ENCODE measurements at regions not wholly inside any gene's neighbourhood (a gene's known extent, or its start where the extent isn't known, plus 50 kb on each side); places are given as distances from the start of the nearest gene placed in this dataset.

GRCh38 chr22:22814666-22815396, 72.8 kb upstream of the IGLL5 start:
- TF ChIP-seq CTCF (IDR thresholded peaks at IDR 0.05), result no peak
- no peaks in the 10 kb centered on the region for H3K4me1 ChIP-seq (ENCODE audit: low read depth)
- H3K4me3 ChIP-seq, result no peak overlapping the region
- H3K9me3 ChIP-seq, result no peaks in the 10 kb centered on the region
- no peaks in the 10 kb centered on the region for H3K36me3 ChIP-seq (ENCODE audit: low read depth)
- intact Hi-C loops (cut with DNase I, micrococcal nuclease), result no loop called here
- ATAC-seq (no peak), DNase-seq (no peak)

DNA sequence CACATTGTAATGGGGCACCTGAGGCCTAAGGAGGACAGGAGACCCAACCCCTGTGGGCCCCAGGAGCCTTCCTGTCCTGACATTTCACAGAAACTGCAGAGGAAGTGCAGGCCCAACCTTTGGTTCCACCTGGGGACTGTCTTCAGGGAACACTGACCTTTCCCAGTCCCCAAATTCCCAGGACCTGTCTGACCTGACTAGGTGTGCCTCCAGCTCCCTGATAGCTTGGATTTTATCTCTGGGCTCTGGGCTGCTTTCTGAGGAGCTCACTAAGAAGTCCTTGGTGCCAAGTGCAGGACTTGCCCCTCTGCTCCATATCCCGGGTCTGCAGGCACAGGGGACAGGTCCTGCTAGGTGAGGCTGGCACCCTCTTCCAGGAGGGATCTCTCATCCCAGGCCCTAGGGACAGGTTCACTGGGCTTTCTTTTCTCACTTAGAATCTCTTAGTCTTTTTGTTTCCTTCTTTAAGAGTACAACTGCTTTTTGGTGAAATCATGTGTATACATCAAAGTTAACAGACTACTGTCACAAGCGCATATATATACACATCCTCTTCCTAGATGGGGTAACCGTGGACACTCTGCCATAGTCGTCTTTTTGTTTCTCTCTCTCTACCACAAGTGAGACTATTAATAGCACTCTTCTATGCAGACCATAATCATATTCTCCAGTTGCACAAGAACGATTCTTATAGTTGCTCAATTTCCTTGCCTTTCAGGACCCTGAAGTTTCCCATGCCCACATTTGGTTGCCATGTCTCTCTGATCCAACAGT, 72.0 kb upstream of the IGLL5 start:
- no peak overlapping the region for H3K4me3 ChIP-seq
- no peaks in the 10 kb centered on the region for H3K4me1 ChIP-seq (ENCODE audit: low read depth)
- no peaks in the 10 kb centered on the region for H3K9me3 ChIP-seq
- intact Hi-C loops (cut with DNase I, micrococcal nuclease), result no loop called here
- TF ChIP-seq CTCF (IDR thresholded peaks at IDR 0.05), result no peak
- no peaks in the 10 kb centered on the region for H3K36me3 ChIP-seq (ENCODE audit: low read depth)
- DNase-seq, result no peak
- ATAC-seq, result no peak

DNA sequence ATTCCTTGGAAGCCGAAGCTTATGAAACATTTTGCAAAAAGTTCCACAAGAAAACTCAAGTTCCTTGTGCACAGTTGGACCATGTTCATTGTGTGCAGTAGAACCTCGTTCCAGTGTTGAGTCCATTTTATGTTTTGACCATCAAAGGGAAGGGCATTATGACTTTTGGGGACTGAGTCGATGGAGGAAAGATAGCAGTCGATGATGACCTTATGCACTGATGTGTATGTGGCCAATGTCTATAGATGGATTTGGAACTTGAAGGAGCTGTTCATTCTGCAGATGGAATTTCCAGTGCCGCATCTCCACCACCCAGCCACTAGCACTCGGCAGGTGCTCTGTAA, 71.5 kb upstream of the IGLL5 start:
- Histone ChIP-seq H3K36me3 (ENCODE audit: low read depth) (no peaks in the 10 kb centered on the region), H3K4me3 (no peak overlapping the region), H3K4me1 (ENCODE audit: low read depth) (no peaks in the 10 kb centered on the region), H3K9me3 (no peaks in the 10 kb centered on the region)
- no peak for TF ChIP-seq CTCF (IDR thresholded peaks at IDR 0.05)
- intact Hi-C loops (cut with DNase I, micrococcal nuclease), result no loop called here
- no peak for DNase-seq
- ATAC-seq, result no peak

DNA sequence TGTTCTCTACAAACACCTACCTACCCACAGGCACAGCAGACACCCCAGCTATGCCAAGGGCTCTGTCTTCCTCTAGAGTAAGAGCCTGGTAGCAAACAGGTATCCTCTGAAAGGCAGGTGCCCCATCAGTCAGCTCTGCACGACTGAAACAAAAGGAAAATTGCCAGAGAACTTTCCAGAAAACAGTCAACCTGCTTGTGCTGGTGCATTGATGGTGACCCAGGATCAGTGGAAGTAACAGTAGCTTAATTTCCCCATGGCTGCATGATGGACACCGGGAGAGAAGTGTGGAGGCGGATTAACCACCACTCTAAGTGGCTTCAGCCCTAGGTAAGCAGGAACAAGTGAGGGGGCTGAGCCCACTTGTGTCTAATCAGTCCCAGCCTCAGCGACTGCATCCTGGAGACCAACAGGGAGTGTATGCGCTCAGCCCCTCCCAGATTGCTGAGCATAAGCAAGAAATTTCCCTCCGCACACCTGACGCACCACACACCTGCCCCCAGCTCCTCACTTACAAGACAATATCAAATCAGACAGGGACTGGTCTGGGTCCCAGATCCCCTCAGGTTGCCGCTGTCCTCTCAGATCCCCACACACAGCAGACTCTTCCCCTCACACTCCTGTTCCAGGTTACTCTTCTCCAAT, 70.7 kb upstream of the IGLL5 start:
- no peak for TF ChIP-seq CTCF (IDR thresholded peaks at IDR 0.05)
- ATAC-seq, result no peak
- no peak overlapping the region for H3K4me3 ChIP-seq
- H3K4me1 ChIP-seq (ENCODE audit: low read depth), result no peaks in the 10 kb centered on the region
- H3K36me3 ChIP-seq (ENCODE audit: low read depth), result no peaks in the 10 kb centered on the region
- no peak for DNase-seq
- intact Hi-C loops (cut with DNase I, micrococcal nuclease), result no loop called here
- H3K9me3 ChIP-seq, result no peaks in the 10 kb centered on the region

DNA sequence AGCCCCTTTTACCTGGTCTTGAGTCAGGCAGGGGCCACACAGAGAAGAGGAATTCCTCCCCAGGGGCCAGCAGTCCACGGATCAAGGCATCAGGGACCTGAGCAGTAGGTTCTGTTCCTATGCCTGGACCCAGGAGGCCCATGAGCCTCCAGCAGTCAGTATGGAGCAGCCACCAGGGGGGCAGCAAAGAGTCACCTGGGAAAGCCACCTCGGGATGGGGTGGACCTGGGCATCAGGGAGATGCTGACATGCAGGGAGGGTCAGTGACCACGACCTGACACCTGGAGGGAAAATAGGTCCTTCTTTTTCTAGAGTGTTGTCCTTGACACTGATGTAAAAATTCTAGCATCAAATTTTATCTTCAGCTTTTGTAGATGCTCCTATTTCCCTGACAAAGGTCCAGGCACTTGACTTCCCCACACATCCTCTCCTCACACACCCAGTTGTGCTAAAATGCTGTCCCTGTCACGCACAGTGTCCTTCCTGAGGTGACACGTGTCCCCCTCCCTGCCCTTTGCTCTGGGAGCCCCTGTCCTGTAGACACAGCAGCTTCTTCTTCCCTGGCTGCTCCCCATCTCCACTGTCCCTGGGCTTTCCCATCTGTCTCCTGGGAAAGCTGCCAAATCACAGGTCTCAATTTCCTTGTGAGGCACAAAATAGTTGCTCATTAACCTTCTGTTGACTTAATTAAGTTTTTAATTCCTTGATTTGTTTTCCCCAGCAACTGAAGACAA, 70.0 kb upstream of the IGLL5 start:
- no peak for TF ChIP-seq CTCF (IDR thresholded peaks at IDR 0.05)
- Histone ChIP-seq H3K36me3 (ENCODE audit: low read depth) (no peaks in the 10 kb centered on the region), H3K4me1 (ENCODE audit: low read depth) (no peaks in the 10 kb centered on the region), H3K4me3 (no peak overlapping the region), H3K9me3 (no peaks in the 10 kb centered on the region)
- no peak for DNase-seq
- no peak for ATAC-seq
- intact Hi-C loops (cut with DNase I, micrococcal nuclease), result no loop called here
